SU-DHL-6 (cell line): ENCODE measurements at regions not wholly inside any gene's neighbourhood (a gene's known extent, or its start where the extent isn't known, plus 50 kb on each side); places are given as distances from the start of the nearest gene placed in this dataset.

Source experiments
- H2AFZ ChIP-seq: fragments of 200-600 bp; sonication (generic); 2 replicates; pipeline ENCODE4 v1.6.1; 2014; ENCODE audit warnings: low read depth, mild to moderate bottlenecking, moderate library complexity, mixed read lengths, antibody characterized with exemption, low read length; ENCODE audit not compliant: severe bottlenecking
- H3F3A ChIP-seq: fragments of 200-600 bp; shearing (Covaris generic); 2 replicates; pipeline ENCODE4 v1.6.0; 2016; ENCODE audit warnings: antibody characterized with exemption, mild to moderate bottlenecking; ENCODE audit not compliant: insufficient read depth
- H3K27ac ChIP-seq: fragments of 200-600 bp; sonication (generic); 2 replicates; pipeline ENCODE4 v1.5.1; 2016; ENCODE audit warnings: low read depth, mild to moderate bottlenecking, low read length, moderate library complexity, mixed read lengths
- H3K27me3 ChIP-seq: fragments of 200-600 bp; sonication (generic), shearing (Covaris generic); 2 replicates; pipeline ENCODE4 v1.6.0; 2014; ENCODE audit warnings: mild to moderate bottlenecking, low read length
- H3K36me3 ChIP-seq: fragments of 200-600 bp; sonication (generic); 2 replicates; pipeline ENCODE4 v1.6.1; 2014; ENCODE audit warnings: mild to moderate bottlenecking, low read length, mixed read lengths
- H3K4me2 ChIP-seq: fragments of 300-600, 200-600 bp; shearing (Covaris generic), sonication (generic); 2 replicates; pipeline ENCODE4 v1.6.0; 2014; ENCODE audit warnings: low read length, low read depth, mild to moderate bottlenecking; ENCODE audit not compliant: poor library complexity, severe bottlenecking
- H3K4me3 ChIP-seq: fragments of 200-600 bp; sonication (generic); 2 replicates; pipeline ENCODE4 v1.5.1; 2014; ENCODE audit warnings: antibody characterized with exemption, low read length, mild to moderate bottlenecking, mixed read lengths; ENCODE audit not compliant: insufficient read depth, poor library complexity, severe bottlenecking
- H3K79me2 ChIP-seq: fragments of 200-600 bp; sonication (generic); 2 replicates; pipeline ENCODE4 v1.6.1; 2014; ENCODE audit warnings: mild to moderate bottlenecking, low read length, moderate library complexity; ENCODE audit not compliant: insufficient read depth
- H3K9ac ChIP-seq: fragments of 200-600 bp; sonication (generic); 2 replicates; pipeline ENCODE4 v1.7.0; 2014; ENCODE audit warnings: mild to moderate bottlenecking, low read length
- H3K9me2 ChIP-seq: fragments of 200-600 bp; sonication (generic); replicated peaks from 2 replicates; pipeline ENCODE4 v1.6.1; 2014; ENCODE audit warnings: low read length; ENCODE audit not compliant: insufficient read depth
- H3K9me3 ChIP-seq: fragments of 200-600 bp; sonication (generic); 2 replicates; pipeline ENCODE4 v1.6.1; 2014; ENCODE audit warnings: low read length, mixed read lengths; ENCODE audit not compliant: insufficient read depth
- H4K20me1 ChIP-seq: fragments of 200-600 bp; sonication (generic); 2 replicates; pipeline ENCODE4 v1.6.1; 2014; ENCODE audit warnings: low read depth, mild to moderate bottlenecking, antibody characterized with exemption, low read length, moderate library complexity, mixed read lengths
- EZH2phosphoT487 ChIP-seq: fragments of 200-600 bp; sonication (generic), shearing (Covaris generic); conservative IDR thresholded peaks from 2 replicates; pipeline ENCODE4 v1.6.1; 2018; ENCODE audit warnings: mild to moderate bottlenecking, antibody characterized with exemption, low read length, moderate library complexity, mixed read lengths
- TF ChIP-seq, protein P1 (sequence below): fragments of 200-600 bp; sonication (generic); IDR thresholded peaks from one replicate; pipeline ENCODE4 v1.5.1; 2017; ENCODE audit warnings: antibody characterized with exemption, mild to moderate bottlenecking, low read length, moderate library complexity; ENCODE audit not compliant: insufficient read depth, poor library complexity, severe bottlenecking

DNA sequence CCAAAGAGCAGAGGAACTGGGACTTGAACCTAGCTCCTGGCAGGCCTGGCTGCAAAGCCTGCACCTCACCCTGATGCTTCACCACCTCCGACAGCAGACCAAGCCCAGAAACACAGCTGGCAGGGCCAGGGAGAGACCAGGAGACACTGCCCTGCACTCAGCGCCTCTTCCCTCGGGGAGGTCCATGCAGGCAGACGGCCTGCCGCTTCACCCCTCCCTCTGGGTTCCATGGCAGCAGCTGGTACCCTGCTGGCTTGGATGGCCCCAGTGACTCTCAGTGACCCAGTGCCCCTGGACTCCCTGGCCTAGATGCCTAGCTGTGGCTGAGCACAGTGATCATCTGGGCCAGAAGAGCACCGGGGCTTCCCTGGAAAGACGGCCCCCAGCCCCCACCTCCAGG lies 65.3 kb upstream of the TARDBP start:
- Histone ChIP-seq H3K9me3 (no peaks in the 10 kb centered on the region), H3K9ac (no peak overlapping the region), H3K27ac (no peak overlapping the region), H3F3A (no peaks in the 10 kb centered on the region), H3K4me3 (no peak overlapping the region), H2AFZ (no peak overlapping the region), H3K36me3 (no peaks in the 10 kb centered on the region), H3K79me2 (no peaks in the 10 kb centered on the region), H3K4me2 (no peak overlapping the region), H4K20me1 (no peaks in the 10 kb centered on the region), H3K9me2 (no peaks in the 10 kb centered on the region), H3K27me3 (no peaks in the 10 kb centered on the region)
- TF ChIP-seq, protein P1, sequence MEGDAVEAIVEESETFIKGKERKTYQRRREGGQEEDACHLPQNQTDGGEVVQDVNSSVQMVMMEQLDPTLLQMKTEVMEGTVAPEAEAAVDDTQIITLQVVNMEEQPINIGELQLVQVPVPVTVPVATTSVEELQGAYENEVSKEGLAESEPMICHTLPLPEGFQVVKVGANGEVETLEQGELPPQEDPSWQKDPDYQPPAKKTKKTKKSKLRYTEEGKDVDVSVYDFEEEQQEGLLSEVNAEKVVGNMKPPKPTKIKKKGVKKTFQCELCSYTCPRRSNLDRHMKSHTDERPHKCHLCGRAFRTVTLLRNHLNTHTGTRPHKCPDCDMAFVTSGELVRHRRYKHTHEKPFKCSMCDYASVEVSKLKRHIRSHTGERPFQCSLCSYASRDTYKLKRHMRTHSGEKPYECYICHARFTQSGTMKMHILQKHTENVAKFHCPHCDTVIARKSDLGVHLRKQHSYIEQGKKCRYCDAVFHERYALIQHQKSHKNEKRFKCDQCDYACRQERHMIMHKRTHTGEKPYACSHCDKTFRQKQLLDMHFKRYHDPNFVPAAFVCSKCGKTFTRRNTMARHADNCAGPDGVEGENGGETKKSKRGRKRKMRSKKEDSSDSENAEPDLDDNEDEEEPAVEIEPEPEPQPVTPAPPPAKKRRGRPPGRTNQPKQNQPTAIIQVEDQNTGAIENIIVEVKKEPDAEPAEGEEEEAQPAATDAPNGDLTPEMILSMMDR: no peak
- no peak for TF ChIP-seq EZH2phosphoT487

DNA sequence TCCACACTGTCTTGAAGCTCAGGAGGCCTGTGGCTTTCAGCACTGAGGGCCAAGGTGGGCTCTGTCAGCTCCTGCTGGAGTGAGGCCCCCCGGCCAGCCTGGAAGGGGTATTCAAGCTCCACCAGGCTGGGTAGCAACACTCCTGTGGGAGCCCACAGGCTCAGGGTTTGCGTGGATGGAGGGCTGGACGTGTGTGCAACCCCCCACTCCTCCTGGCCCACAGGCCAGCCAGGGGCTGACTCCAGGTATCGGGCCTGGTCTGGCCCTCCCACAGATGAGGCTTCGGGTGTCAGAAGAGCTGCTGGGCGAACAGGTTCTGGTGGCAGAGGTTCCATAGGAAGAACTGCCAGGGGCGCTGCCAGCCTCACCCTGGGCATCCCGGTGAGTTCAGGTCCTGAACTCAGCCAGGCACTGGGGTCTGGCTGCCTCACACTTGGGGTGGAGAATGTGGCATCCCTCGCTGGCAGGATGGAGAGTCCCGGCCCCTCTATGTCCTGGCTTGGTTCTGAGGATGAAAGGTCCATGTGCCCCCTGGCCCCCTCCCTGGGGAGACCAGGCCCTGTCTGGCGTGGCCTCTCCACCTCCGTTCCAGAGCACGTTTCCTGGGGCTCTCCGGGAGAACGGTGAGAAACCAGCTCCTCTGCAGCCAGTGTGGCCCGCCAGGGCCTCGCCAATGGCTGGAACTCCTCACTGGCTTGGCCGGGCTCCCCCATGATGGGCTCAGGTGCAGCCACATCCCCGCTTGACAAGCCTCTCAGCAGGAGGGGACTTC lies 64.6 kb upstream of the TARDBP start:
- no peaks in the 10 kb centered on the region for H3K27me3 ChIP-seq
- TF ChIP-seq, protein P1: no peak
- no peak for TF ChIP-seq EZH2phosphoT487
- no peak overlapping the region for H2AFZ ChIP-seq
- no peaks in the 10 kb centered on the region for H3K9me3 ChIP-seq
- H3K27ac ChIP-seq: no peak overlapping the region
- H3K9me2 ChIP-seq: no peaks in the 10 kb centered on the region
- no peaks in the 10 kb centered on the region for H3F3A ChIP-seq
- no peaks in the 10 kb centered on the region for H3K36me3 ChIP-seq
- H3K4me3 ChIP-seq: no peak overlapping the region
- H3K79me2 ChIP-seq: no peaks in the 10 kb centered on the region
- no peak overlapping the region for H3K9ac ChIP-seq
- H4K20me1 ChIP-seq: no peaks in the 10 kb centered on the region
- H3K4me2 ChIP-seq: no peak overlapping the region

DNA sequence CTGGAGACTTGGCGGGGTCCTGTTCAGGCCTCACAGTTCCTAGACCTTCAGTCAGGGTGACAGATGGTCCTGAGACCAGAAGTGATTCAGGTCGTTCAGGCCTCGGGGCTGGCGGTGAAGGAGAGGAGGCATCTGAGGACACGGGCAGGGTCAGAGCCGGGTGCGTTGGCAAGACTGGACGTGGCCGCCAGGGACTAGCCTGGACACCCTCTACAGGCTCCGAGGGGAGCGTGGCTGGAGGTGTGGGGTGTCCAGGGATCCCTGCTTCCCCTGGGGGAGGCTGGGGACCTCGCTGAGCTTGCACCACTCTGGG lies 64.0 kb upstream of the TARDBP start:
- H3K4me2 ChIP-seq: no peak overlapping the region
- H3K4me3 ChIP-seq: no peak overlapping the region
- no peaks in the 10 kb centered on the region for H3K27me3 ChIP-seq
- no peaks in the 10 kb centered on the region for H3F3A ChIP-seq
- no peak overlapping the region for H3K9ac ChIP-seq
- no peaks in the 10 kb centered on the region for H3K36me3 ChIP-seq
- no peaks in the 10 kb centered on the region for H3K79me2 ChIP-seq
- H3K9me2 ChIP-seq: no peaks in the 10 kb centered on the region
- no peaks in the 10 kb centered on the region for H3K9me3 ChIP-seq
- TF ChIP-seq, protein P1: no peak
- TF ChIP-seq EZH2phosphoT487: no peak
- no peak overlapping the region for H3K27ac ChIP-seq
- H2AFZ ChIP-seq: no peak overlapping the region
- no peaks in the 10 kb centered on the region for H4K20me1 ChIP-seq
